WERI-Rb-1 (cell line): ENCODE measurements at regions not wholly inside any gene's neighbourhood (a gene's known extent, or its start where the extent isn't known, plus 50 kb on each side); places are given as distances from the start of the nearest gene placed in this dataset.
A peak's percentile ranks its signal among the peaks of the same experiment; 100 is the strongest.

ENCODE experiments used
- DNase-seq: peaks from one replicate; pipeline ENCODE4 v3.0.0-alpha.2; 2020
- H3K27ac ChIP-seq: fragments of 250-450 bp; sonication (Bioruptor Pico); 2 replicates; pipeline ENCODE4 v1.5.1; 2020; ENCODE audit warnings: mild to moderate bottlenecking, moderate library complexity
- H3K27me3 ChIP-seq: fragments of 250-450 bp; sonication (Bioruptor Pico); 2 replicates; pipeline ENCODE4 v1.5.1; 2021; ENCODE audit warnings: mild to moderate bottlenecking, low read depth, moderate library complexity; ENCODE audit not compliant: insufficient read depth, severe bottlenecking
- H3K36me3 ChIP-seq: fragments of 250-450 bp; sonication (Bioruptor Pico); 2 replicates; pipeline ENCODE4 v1.5.1; 2020; ENCODE audit warnings: mild to moderate bottlenecking, moderate library complexity
- H3K4me3 ChIP-seq: 2 replicates; pipeline ENCODE4 v1.5.1; 2011; ENCODE audit warnings: low read depth, mild to moderate bottlenecking, control low read depth, low read length
- H3K9me3 ChIP-seq: fragments of 250-450 bp; sonication (Bioruptor Pico); 2 replicates; pipeline ENCODE4 v1.5.1; 2021; ENCODE audit warnings: mild to moderate bottlenecking, moderate library complexity; ENCODE audit not compliant: severe bottlenecking
- CTCF ChIP-seq: IDR thresholded peaks from 2 replicates; pipeline ENCODE4 v1.5.1; 2011; ENCODE audit warnings: low read depth, mild to moderate bottlenecking, control low read depth, inconsistent platforms, low read length

GRCh38 chr20:41925476-41925875, 307.3 kb upstream of the CHD6 start:
- Histone ChIP-seq H3K27ac (no peak overlapping the region), H3K9me3 (peaks cover 7% of the 10 kb centered on the region), H3K27me3 (no peaks in the 10 kb centered on the region), H3K36me3 (no peaks in the 10 kb centered on the region), H3K4me3 (no peak overlapping the region)
- TF ChIP-seq CTCF, result no peak
- no peak for DNase-seq

GRCh38 chr20:41923624-41924023, 305.4 kb upstream of the CHD6 start:
- H3K4me3 ChIP-seq, result no peak overlapping the region
- H3K27ac ChIP-seq, result no peak overlapping the region
- H3K9me3 ChIP-seq, result no peaks in the 10 kb centered on the region
- TF ChIP-seq CTCF, result no peak
- no peak for DNase-seq
- no peaks in the 10 kb centered on the region for H3K36me3 ChIP-seq
- H3K27me3 ChIP-seq, result no peaks in the 10 kb centered on the region

- H3K36me3 ChIP-seq, result no peaks in the 10 kb centered on the region
- H3K4me3 ChIP-seq, result no peak overlapping the region
- TF ChIP-seq CTCF, result no peak
- peaks cover 3% of the 10 kb centered on the region for H3K9me3 ChIP-seq
- no peak for DNase-seq
- H3K27ac ChIP-seq, result no peak overlapping the region
- H3K27me3 ChIP-seq, result no peaks in the 10 kb centered on the region
Observed at GRCh38 chr20:41913146-41913545, 295.0 kb upstream of the CHD6 start.

- Histone ChIP-seq H3K36me3 (no peaks in the 10 kb centered on the region), H3K4me3 (no peak overlapping the region), H3K27me3 (no peaks in the 10 kb centered on the region), H3K9me3 (peaks cover 3% of the 10 kb centered on the region), H3K27ac (no peak overlapping the region)
- no peak for DNase-seq
- TF ChIP-seq CTCF, result no peak
Observed at GRCh38 chr20:41910558-41910957, 292.4 kb upstream of the CHD6 start.

- H3K4me3 ChIP-seq, result no peak overlapping the region
- peak; percentile 52 for DNase-seq
- no peaks in the 10 kb centered on the region for H3K27me3 ChIP-seq
- peak overlapping the region; percentile 45 for H3K27ac ChIP-seq
- H3K36me3 ChIP-seq, result no peaks in the 10 kb centered on the region
- no peaks in the 10 kb centered on the region for H3K9me3 ChIP-seq
- no peak for TF ChIP-seq CTCF
Observed at GRCh38 chr20:41905199-41905598, 287.0 kb upstream of the CHD6 start.

- Histone ChIP-seq H3K9me3 (no peaks in the 10 kb centered on the region), H3K4me3 (no peak overlapping the region), H3K27ac (no peak overlapping the region), H3K27me3 (no peaks in the 10 kb centered on the region), H3K36me3 (no peaks in the 10 kb centered on the region)
- no peak for DNase-seq
- TF ChIP-seq CTCF, result no peak
Observed at GRCh38 chr20:41903586-41903985, 285.4 kb upstream of the CHD6 start.
